ENCODE measurements at regions not wholly inside any gene's neighbourhood (a gene's known extent, or its start where the extent isn't known, plus 50 kb on each side); places are given as distances from the start of the nearest gene placed in this dataset.

DNA sequence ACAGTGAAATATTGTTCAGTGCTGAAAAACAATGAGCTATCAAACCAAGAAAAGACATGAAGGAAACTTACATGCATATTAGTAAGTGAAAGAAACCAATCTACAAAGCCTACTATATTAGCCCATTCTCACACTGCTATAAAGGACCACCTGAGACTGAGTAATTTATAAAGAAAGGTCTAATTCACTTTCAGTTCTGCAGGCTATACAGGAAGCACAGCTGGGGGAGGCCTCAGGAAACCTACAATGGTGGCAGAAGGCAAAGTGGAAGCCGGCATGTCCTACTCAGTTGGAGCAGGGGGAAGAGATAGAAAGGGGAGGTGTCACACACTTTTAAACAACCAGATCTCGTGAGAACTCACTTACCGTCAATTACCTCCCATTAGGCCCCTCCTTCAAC lies 232.1 kb downstream of the TMX3 start:
- H3K4me2 ChIP-seq (ENCODE audit: extremely low read depth, insufficient read depth, low read length) = no peak overlapping the region
- H3K27ac ChIP-seq (ENCODE audit: insufficient read depth, low read length) = no peak overlapping the region
- H3K9ac ChIP-seq (ENCODE audit: insufficient read depth, low read length) = no peak overlapping the region
- H3K4me1 ChIP-seq (ENCODE audit: control insufficient read depth, extremely low read depth, insufficient read depth, low read length) = no peaks in the 10 kb centered on the region
- no peaks in the 10 kb centered on the region for H3K27me3 ChIP-seq (ENCODE audit: control insufficient read depth, insufficient read depth, low read length)
- no peaks in the 10 kb centered on the region for H4K20me1 ChIP-seq (ENCODE audit: control insufficient read depth, extremely low read depth, insufficient read depth, low read length)
- H2AFZ ChIP-seq (ENCODE audit: low read length) = no peak overlapping the region
- DNase-seq (ENCODE audit: low read depth in 2 of 2) = no peak
- no peaks in the 10 kb centered on the region for H3K9me3 ChIP-seq (ENCODE audit: control insufficient read depth, insufficient read depth, low read depth, low read length)
- no peak overlapping the region for H3K4me3 ChIP-seq (replicated peaks in 1 of 4; ENCODE audit: control extremely low read depth in 1 of 4, insufficient read depth in 1 of 4, low read depth in 3 of 4, low read length in 4 of 4)
- no peaks in the 10 kb centered on the region for H3K79me2 ChIP-seq (ENCODE audit: control insufficient read depth, insufficient read depth, low read length)
- no peak for TF ChIP-seq EZH2 (IDR thresholded peaks at IDR 0.05; ENCODE audit: low read length, missing control alignments)
- TF ChIP-seq, protein P1, sequence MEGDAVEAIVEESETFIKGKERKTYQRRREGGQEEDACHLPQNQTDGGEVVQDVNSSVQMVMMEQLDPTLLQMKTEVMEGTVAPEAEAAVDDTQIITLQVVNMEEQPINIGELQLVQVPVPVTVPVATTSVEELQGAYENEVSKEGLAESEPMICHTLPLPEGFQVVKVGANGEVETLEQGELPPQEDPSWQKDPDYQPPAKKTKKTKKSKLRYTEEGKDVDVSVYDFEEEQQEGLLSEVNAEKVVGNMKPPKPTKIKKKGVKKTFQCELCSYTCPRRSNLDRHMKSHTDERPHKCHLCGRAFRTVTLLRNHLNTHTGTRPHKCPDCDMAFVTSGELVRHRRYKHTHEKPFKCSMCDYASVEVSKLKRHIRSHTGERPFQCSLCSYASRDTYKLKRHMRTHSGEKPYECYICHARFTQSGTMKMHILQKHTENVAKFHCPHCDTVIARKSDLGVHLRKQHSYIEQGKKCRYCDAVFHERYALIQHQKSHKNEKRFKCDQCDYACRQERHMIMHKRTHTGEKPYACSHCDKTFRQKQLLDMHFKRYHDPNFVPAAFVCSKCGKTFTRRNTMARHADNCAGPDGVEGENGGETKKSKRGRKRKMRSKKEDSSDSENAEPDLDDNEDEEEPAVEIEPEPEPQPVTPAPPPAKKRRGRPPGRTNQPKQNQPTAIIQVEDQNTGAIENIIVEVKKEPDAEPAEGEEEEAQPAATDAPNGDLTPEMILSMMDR (conservative IDR thresholded peaks at IDR 0.05 in 1 of 2, IDR thresholded peaks at IDR 0.05 in 1 of 2; ENCODE audit: low read depth in 1 of 2, low read length in 2 of 2) = no peak
- no peaks in the 10 kb centered on the region for H3K36me3 ChIP-seq (ENCODE audit: control insufficient read depth, insufficient read depth, low read length)

DNA sequence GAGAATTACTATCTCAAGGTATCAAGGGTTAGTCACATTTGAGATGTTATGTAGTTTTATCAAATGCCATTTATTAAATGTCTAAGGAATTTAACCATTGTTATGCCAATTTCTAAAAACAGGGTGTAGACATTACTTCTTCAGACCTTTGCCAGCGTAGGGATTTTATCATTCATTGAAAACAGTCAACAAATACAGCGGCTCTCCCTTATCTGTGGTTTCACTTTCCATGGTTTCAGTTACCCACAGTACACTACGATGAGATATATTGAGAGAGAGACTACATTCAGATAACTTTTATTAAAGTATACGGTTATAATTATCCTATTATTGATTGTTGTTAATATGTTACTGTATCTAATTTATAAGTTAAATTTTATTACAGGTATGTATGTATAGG lies 234.7 kb downstream of the TMX3 start:
- H3K4me3 ChIP-seq (replicated peaks in 1 of 4; ENCODE audit: control extremely low read depth in 1 of 4, insufficient read depth in 1 of 4, low read depth in 3 of 4, low read length in 4 of 4) = no peak overlapping the region
- no peaks in the 10 kb centered on the region for H3K79me2 ChIP-seq (ENCODE audit: control insufficient read depth, insufficient read depth, low read length)
- no peaks in the 10 kb centered on the region for H3K9me3 ChIP-seq (ENCODE audit: control insufficient read depth, insufficient read depth, low read depth, low read length)
- TF ChIP-seq, protein P1 (conservative IDR thresholded peaks at IDR 0.05 in 1 of 2, IDR thresholded peaks at IDR 0.05 in 1 of 2; ENCODE audit: low read depth in 1 of 2, low read length in 2 of 2) = no peak
- no peak for TF ChIP-seq EZH2 (IDR thresholded peaks at IDR 0.05; ENCODE audit: low read length, missing control alignments)
- no peaks in the 10 kb centered on the region for H3K36me3 ChIP-seq (ENCODE audit: control insufficient read depth, insufficient read depth, low read length)
- H3K27me3 ChIP-seq (ENCODE audit: control insufficient read depth, insufficient read depth, low read length) = no peaks in the 10 kb centered on the region
- no peaks in the 10 kb centered on the region for H3K4me1 ChIP-seq (ENCODE audit: control insufficient read depth, extremely low read depth, insufficient read depth, low read length)
- H3K9ac ChIP-seq (ENCODE audit: insufficient read depth, low read length) = no peak overlapping the region
- H3K4me2 ChIP-seq (ENCODE audit: extremely low read depth, insufficient read depth, low read length) = no peak overlapping the region
- DNase-seq (ENCODE audit: low read depth in 2 of 2) = peak in 1 of 2 donors; percentile 27
- H4K20me1 ChIP-seq (ENCODE audit: control insufficient read depth, extremely low read depth, insufficient read depth, low read length) = no peaks in the 10 kb centered on the region
- no peak overlapping the region for H3K27ac ChIP-seq (ENCODE audit: insufficient read depth, low read length)
- no peak overlapping the region for H2AFZ ChIP-seq (ENCODE audit: low read length)

DNA sequence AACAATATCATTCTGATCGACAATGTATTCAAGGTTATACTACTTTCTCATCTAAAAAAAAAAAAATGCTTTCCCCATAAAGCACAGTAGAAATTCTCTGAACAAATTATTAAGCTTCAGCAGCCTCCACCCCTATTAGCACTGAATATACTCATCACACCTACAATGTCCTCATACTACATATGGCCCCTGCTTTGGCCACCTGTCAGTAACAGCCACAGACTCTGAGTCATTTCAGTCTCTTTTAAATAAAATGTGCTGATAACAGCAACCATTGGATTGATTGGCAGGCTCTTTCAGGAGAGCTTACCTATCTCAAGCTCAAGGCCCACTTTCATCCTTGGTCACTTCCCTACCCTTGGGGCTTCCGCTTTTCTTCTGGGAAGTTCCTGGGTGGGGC lies 236.7 kb downstream of the TMX3 start:
- H3K27me3 ChIP-seq (ENCODE audit: control insufficient read depth, insufficient read depth, low read length) = no peaks in the 10 kb centered on the region
- no peaks in the 10 kb centered on the region for H3K79me2 ChIP-seq (ENCODE audit: control insufficient read depth, insufficient read depth, low read length)
- TF ChIP-seq EZH2 (IDR thresholded peaks at IDR 0.05; ENCODE audit: low read length, missing control alignments) = no peak
- TF ChIP-seq, protein P1 (conservative IDR thresholded peaks at IDR 0.05 in 1 of 2, IDR thresholded peaks at IDR 0.05 in 1 of 2; ENCODE audit: low read depth in 1 of 2, low read length in 2 of 2) = no peak
- no peak for DNase-seq (ENCODE audit: low read depth in 2 of 2)
- no peak overlapping the region for H2AFZ ChIP-seq (ENCODE audit: low read length)
- H3K4me3 ChIP-seq (replicated peaks in 1 of 4; ENCODE audit: control extremely low read depth in 1 of 4, insufficient read depth in 1 of 4, low read depth in 3 of 4, low read length in 4 of 4) = no peak overlapping the region
- no peak overlapping the region for H3K4me2 ChIP-seq (ENCODE audit: extremely low read depth, insufficient read depth, low read length)
- H3K27ac ChIP-seq (ENCODE audit: insufficient read depth, low read length) = no peak overlapping the region
- H3K9me3 ChIP-seq (ENCODE audit: control insufficient read depth, insufficient read depth, low read depth, low read length) = no peaks in the 10 kb centered on the region
- H3K4me1 ChIP-seq (ENCODE audit: control insufficient read depth, extremely low read depth, insufficient read depth, low read length) = no peaks in the 10 kb centered on the region
- no peak overlapping the region for H3K9ac ChIP-seq (ENCODE audit: insufficient read depth, low read length)
- H4K20me1 ChIP-seq (ENCODE audit: control insufficient read depth, extremely low read depth, insufficient read depth, low read length) = no peaks in the 10 kb centered on the region
- H3K36me3 ChIP-seq (ENCODE audit: control insufficient read depth, insufficient read depth, low read length) = no peaks in the 10 kb centered on the region
